ENCODE measurements at regions not wholly inside any gene's neighbourhood (a gene's known extent, or its start where the extent isn't known, plus 50 kb on each side); places are given as distances from the start of the nearest gene placed in this dataset.

GRCh38 chr5:5629607-5629978 is 207.1 kb downstream of the ICE1 start:
- DNase-seq: no peak
- intact Hi-C loops (cut with DNase I; ENCODE audit: low total_unique reads) (no loop called here), in situ Hi-C loops (cut with MboI; ENCODE audit: low pct_ligation_motif_present in 1 of 4, low pct_unique_long_range_greater_than_20kb in 1 of 4, low sequenced_read_pairs in 3 of 4) (no loop called here)
- TF ChIP-seq POLR2A (IDR thresholded peaks at IDR 0.05) (no peak), CTCF (IDR thresholded peaks at IDR 0.05) (no peak), POLR2AphosphoS5 (IDR thresholded peaks at IDR 0.05) (no peak), EP300 (IDR thresholded peaks at IDR 0.05; ENCODE audit: low read depth) (no peak)
- Histone ChIP-seq H3K4me3 (no peak overlapping the region), H3K27me3 (no peaks in the 10 kb centered on the region), H3K9me3 (no peaks in the 10 kb centered on the region), H3K36me3 (no peaks in the 10 kb centered on the region), H3K27ac (no peak overlapping the region), H3K4me1 (no peaks in the 10 kb centered on the region)
- 20 to 82% methylated on average over 1 to 5 of the region's 5 CpGs for WGBS, 2 donors (ENCODE audit: low coverage in 1 of 2)

GRCh38 chr5:5628866-5629606 is 206.6 kb downstream of the ICE1 start:
- H3K27ac ChIP-seq: no peak overlapping the region
- intact Hi-C loops (cut with DNase I; ENCODE audit: low total_unique reads) (no loop called here), in situ Hi-C loops (cut with MboI; ENCODE audit: low pct_ligation_motif_present in 1 of 4, low pct_unique_long_range_greater_than_20kb in 1 of 4, low sequenced_read_pairs in 3 of 4) (no loop called here)
- no peak for DNase-seq
- no peaks in the 10 kb centered on the region for H3K36me3 ChIP-seq
- no peaks in the 10 kb centered on the region for H3K27me3 ChIP-seq
- no peaks in the 10 kb centered on the region for H3K9me3 ChIP-seq
- H3K4me3 ChIP-seq: no peak overlapping the region
- TF ChIP-seq EP300 (IDR thresholded peaks at IDR 0.05; ENCODE audit: low read depth): no peak
- TF ChIP-seq POLR2AphosphoS5 (IDR thresholded peaks at IDR 0.05): no peak
- TF ChIP-seq POLR2A (IDR thresholded peaks at IDR 0.05): no peak
- TF ChIP-seq CTCF (IDR thresholded peaks at IDR 0.05): no peak
- no peaks in the 10 kb centered on the region for H3K4me1 ChIP-seq
- 74 to 75% methylated on average over 6 to 10 of the region's 10 CpGs for WGBS, 2 donors (ENCODE audit: low coverage in 1 of 2)

GRCh38 chr5:5626412-5626811 is 203.9 kb downstream of the ICE1 start:
- 75 to 83% methylated on average over 1 of the region's 1 CpG for WGBS, 2 donors (ENCODE audit: low coverage in 1 of 2)
- H3K4me1 ChIP-seq: no peaks in the 10 kb centered on the region
- no peak overlapping the region for H3K27ac ChIP-seq
- H3K36me3 ChIP-seq: no peaks in the 10 kb centered on the region
- in situ Hi-C loops (cut with MboI; ENCODE audit: low pct_ligation_motif_present in 1 of 4, low pct_unique_long_range_greater_than_20kb in 1 of 4, low sequenced_read_pairs in 3 of 4) (no loop called here), intact Hi-C loops (cut with DNase I; ENCODE audit: low total_unique reads) (no loop called here)
- no peak for DNase-seq
- H3K9me3 ChIP-seq: no peaks in the 10 kb centered on the region
- TF ChIP-seq CTCF (IDR thresholded peaks at IDR 0.05) (no peak), POLR2A (IDR thresholded peaks at IDR 0.05) (no peak), POLR2AphosphoS5 (IDR thresholded peaks at IDR 0.05) (no peak), EP300 (IDR thresholded peaks at IDR 0.05; ENCODE audit: low read depth) (no peak)
- no peak overlapping the region for H3K4me3 ChIP-seq
- no peaks in the 10 kb centered on the region for H3K27me3 ChIP-seq

GRCh38 chr5:5625491-5625890 is 203.0 kb downstream of the ICE1 start:
- intact Hi-C loops (cut with DNase I; ENCODE audit: low total_unique reads): no loop called here
- no peak overlapping the region for H3K4me3 ChIP-seq

More at GRCh38 chr5:5625491-5625890, 203.0 kb downstream of the ICE1 start:
- WGBS, 2 donors (ENCODE audit: low coverage in 1 of 2): 64 to 71% methylated on average over 3 of the region's 3 CpGs
- TF ChIP-seq EP300 (IDR thresholded peaks at IDR 0.05; ENCODE audit: low read depth) (no peak), POLR2AphosphoS5 (IDR thresholded peaks at IDR 0.05) (no peak), POLR2A (IDR thresholded peaks at IDR 0.05) (no peak), CTCF (IDR thresholded peaks at IDR 0.05) (no peak)
- H3K27me3 ChIP-seq: no peaks in the 10 kb centered on the region
- no peak for DNase-seq
- no peaks in the 10 kb centered on the region for H3K4me1 ChIP-seq
- in situ Hi-C loops (cut with MboI; ENCODE audit: low pct_ligation_motif_present in 1 of 4, low pct_unique_long_range_greater_than_20kb in 1 of 4, low sequenced_read_pairs in 3 of 4): no loop called here
- no peak overlapping the region for H3K27ac ChIP-seq
- no peaks in the 10 kb centered on the region for H3K9me3 ChIP-seq
- no peaks in the 10 kb centered on the region for H3K36me3 ChIP-seq

Data from transverse colon (tissue), 4 donors.